ENCODE measurements at regions not wholly inside any gene's neighbourhood (a gene's known extent, or its start where the extent isn't known, plus 50 kb on each side); places are given as distances from the start of the nearest gene placed in this dataset.

DNA sequence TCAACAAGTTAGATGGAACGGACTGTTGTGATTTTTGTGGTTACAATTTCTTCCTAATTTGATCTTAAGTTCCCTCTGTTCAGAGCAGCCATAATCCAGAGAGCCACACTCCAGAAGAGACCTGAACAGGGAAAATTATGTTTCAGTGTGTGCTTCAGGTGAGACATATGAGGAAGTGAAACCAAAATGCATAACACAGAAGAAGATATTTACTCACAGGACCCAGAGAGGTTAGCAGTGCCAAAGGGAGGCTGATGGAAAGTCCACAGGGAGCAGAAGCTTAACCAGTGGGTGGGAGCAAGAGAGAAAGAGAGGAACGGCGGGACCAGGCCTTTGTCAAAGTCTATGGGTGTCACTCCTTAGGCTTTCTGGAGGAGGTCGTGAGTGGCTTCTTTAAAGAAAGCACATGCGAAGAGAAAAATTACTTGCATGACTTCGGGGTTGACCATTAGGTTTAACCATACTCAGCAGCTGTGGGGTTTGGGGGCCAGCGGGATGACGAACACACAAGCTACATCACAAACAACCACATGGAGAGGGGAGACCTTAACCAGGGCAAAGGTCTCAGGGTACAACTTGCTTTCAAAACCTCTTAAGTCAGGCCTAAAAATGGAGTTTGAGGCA, 141.4 kb downstream of the MED10 start:
- peak in 1 of 2 donors; percentile 64 for ATAC-seq (replicated peaks)
- no peak for DNase-seq
- H3K9me3 Mint-ChIP-seq: peaks cover 9 to 13% of the 10 kb centered on the region in 2 donors
- peaks cover 0 to 5% of the 10 kb centered on the region in 2 donors for H3K4me1 Mint-ChIP-seq
- no peak overlapping the region for H3K4me3 Mint-ChIP-seq
- H3K27ac Mint-ChIP-seq: no peak overlapping the region
- H3K27me3 Mint-ChIP-seq: peaks cover 7 to 10% of the 10 kb centered on the region in 2 donors
- peaks cover 2 to 4% of the 10 kb centered on the region in 2 donors for H3K36me3 Mint-ChIP-seq

DNA sequence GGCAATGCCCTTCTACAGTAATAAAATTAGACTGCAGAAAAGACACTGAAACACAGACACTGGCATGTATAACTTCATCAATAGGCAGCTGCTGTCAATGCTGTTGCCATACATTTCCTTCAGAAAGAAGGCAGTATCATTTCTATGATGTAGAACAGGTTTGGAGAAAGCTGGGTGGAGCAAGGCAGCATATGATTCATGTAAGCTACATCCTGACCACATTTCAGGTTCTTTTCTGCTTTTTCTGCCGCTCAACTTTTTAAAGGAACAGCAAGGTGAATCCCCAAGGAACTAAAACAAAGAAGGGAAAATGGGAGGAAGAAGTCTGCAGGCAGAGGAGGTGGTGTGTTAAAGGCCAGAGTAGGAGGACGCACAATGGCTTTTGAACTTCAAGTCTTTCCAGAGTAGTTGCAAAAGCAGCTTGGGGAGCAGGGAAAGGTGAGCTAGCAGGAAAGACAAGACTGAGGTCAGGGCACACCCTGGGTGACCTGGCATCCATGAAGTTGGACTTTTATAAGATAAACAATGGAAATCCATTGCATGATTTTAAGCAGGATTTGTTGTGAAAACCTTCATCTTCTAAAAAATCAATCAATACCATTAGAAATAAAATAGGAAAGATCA, 142.1 kb downstream of the MED10 start:
- Mint-ChIP-seq H3K27me3 (peaks cover 7 to 11% of the 10 kb centered on the region in 2 donors), H3K27ac (no peak overlapping the region), H3K4me3 (no peak overlapping the region), H3K36me3 (peaks cover 2 to 4% of the 10 kb centered on the region in 2 donors), H3K9me3 (peaks cover 9 to 13% of the 10 kb centered on the region in 2 donors), H3K4me1 (peaks cover 0 to 5% of the 10 kb centered on the region in 2 donors)
- no peak for DNase-seq
- ATAC-seq (replicated peaks): no peak

DNA sequence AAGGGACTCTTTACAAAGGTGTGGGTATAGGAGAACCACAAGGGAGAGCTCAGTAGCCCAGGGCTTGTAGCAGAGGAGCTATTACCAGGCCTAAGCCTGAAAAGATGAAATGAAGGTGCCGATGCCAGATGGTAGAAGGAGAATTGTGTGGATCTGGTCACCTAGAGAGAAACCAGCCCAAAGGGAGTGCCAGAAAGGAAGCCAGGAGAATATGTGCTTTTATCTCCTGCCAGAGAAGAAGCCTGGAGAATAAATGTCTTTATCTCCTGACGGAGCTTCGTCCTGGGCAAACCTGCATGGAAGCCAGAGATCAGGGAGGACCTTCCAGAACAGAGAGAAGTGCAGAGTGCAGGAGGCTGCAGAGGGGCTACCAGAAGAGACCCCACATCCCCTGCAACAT, 142.6 kb downstream of the MED10 start:
- Mint-ChIP-seq H3K27ac (no peak overlapping the region), H3K4me1 (peaks cover 0 to 5% of the 10 kb centered on the region in 2 donors), H3K4me3 (no peak overlapping the region), H3K27me3 (peaks cover 7 to 11% of the 10 kb centered on the region in 2 donors), H3K36me3 (peaks cover 2 to 4% of the 10 kb centered on the region in 2 donors), H3K9me3 (peaks cover 8 to 10% of the 10 kb centered on the region in 2 donors)
- ATAC-seq (replicated peaks) (no peak), DNase-seq (no peak)

DNA sequence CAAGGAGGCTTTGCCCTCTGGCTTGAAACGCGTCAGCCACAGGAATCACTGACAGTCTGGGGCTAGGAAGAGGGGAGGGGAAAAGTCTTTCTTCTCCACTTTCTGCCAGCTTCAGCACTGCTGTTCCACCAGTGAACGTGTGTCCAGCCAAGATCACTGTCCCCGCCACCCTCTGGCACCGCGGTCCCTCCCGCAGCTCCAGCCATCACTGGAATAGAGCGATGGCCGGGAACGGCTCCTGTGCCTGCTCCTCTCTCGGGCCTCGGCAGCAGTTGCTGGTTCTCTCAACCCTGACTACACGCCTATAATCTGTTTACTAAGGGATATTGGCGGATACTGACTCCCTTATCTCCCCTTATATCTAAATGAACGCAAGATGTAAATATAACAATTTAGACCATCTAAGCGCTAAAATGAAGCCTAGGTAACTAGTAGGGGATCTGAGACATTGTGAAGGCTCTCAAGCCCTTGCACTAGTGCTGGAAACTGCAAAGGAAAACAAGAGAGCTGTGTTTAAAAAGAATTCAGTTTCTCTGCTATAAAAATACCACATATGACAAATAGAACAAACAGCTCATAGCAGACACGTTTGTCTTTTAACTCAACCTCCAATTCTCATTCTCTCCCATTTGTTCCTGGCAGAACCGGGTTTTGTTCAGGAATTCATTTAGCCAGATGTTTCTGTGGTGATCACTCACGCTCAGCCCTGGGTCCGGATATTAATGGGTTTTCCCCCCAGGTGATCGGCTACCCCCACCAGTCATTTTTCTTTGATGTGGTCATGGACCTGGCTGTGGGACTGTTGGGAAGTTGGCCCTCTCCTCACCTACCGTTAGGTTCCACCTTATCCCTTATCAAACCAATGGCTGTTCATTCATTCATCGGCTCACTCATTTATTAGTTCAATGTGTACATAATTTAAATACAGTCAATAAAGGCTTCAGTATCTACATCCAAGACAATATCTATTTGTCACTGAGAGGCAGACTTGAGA, 149.8 kb downstream of the MED10 start:
- Mint-ChIP-seq H3K9me3 (peaks cover 0 to 2% of the 10 kb centered on the region in 2 donors), H3K27me3 (peaks cover 7 to 11% of the 10 kb centered on the region in 2 donors), H3K27ac (no peak overlapping the region), H3K4me1 (no peaks in the 10 kb centered on the region), H3K4me3 (no peak overlapping the region), H3K36me3 (no peaks in the 10 kb centered on the region)
- DNase-seq: no peak
- no peak for ATAC-seq (replicated peaks)

DNA sequence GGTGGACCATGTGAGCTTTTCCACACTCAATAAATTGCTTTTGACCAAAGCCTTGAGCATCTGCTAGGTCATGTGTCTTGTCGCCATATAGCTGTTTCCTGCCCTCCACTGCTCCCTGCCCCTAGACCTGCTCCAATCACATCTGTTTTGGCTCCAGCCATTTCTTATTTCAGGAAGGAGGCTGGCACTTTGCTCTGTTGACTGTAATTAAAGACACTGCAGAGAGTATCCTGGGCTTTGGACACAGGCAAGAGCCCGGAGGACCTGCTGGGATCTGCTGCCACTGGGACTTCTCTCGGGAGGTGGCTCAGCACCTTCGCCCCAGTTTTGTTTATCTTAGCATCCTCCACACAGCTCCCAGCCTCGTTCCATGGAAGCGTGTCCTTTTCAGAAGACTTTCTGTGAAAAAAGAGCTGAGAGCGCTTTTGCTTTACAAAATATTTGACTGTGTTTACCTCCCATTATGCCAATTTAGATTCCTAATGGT, 153.2 kb downstream of the MED10 start:
- Mint-ChIP-seq H3K36me3 (no peaks in the 10 kb centered on the region), H3K27me3 (no peaks in the 10 kb centered on the region), H3K4me3 (no peak overlapping the region), H3K4me1 (no peaks in the 10 kb centered on the region), H3K9me3 (no peaks in the 10 kb centered on the region), H3K27ac (no peak overlapping the region)
- DNase-seq: no peak
- ATAC-seq (replicated peaks): no peak

DNA sequence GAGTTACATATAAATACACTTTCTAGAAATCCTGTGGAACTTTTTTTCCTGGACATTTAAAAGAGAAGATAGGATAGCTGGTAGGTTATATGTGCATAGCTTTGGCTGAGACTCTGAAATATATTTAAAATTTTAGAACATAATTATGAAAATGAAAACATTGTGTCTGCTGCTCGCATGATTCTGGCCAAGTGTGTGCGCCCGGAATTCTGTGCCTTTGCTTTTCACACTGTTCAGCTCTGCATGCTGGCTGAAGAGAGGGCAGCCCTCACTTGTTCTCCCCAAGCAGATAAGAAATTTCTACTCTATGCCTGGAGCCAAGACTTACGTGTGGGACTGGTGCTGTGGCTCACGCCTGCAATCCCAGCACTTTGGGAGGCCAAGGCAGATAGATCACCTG, 153.9 kb downstream of the MED10 start:
- ATAC-seq (replicated peaks) (no peak), DNase-seq (no peak)
- Mint-ChIP-seq H3K9me3 (peaks cover 0 to 1% of the 10 kb centered on the region in 2 donors), H3K27ac (no peak overlapping the region), H3K4me3 (no peak overlapping the region), H3K4me1 (no peaks in the 10 kb centered on the region), H3K27me3 (no peaks in the 10 kb centered on the region), H3K36me3 (no peaks in the 10 kb centered on the region)

DNA sequence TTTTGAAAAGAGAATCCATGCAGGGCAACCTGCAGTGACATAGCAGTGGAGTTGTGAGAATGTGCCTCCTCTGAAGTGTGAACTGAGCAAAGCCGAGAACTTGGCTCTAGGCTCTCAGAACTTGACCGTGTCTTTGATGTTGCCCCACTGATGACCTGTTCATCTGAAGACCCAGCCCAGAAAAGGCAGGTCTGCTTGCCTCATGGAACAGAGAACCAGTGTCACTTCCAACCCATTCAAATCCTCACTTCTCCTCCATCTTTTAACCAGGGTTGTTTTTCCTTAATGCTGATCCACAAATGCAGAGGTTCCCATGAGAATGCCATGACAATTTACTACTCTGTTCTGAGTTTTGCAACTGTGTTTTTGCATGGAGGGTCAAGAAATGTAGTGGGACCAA, 155.4 kb downstream of the MED10 start:
- H3K27me3 Mint-ChIP-seq: no peaks in the 10 kb centered on the region
- peaks cover 0 to 2% of the 10 kb centered on the region in 2 donors for H3K9me3 Mint-ChIP-seq
- no peaks in the 10 kb centered on the region for H3K36me3 Mint-ChIP-seq
- DNase-seq (no peak), ATAC-seq (replicated peaks) (no peak)
- no peak overlapping the region for H3K4me3 Mint-ChIP-seq
- H3K27ac Mint-ChIP-seq: no peak overlapping the region
- no peaks in the 10 kb centered on the region for H3K4me1 Mint-ChIP-seq

DNA sequence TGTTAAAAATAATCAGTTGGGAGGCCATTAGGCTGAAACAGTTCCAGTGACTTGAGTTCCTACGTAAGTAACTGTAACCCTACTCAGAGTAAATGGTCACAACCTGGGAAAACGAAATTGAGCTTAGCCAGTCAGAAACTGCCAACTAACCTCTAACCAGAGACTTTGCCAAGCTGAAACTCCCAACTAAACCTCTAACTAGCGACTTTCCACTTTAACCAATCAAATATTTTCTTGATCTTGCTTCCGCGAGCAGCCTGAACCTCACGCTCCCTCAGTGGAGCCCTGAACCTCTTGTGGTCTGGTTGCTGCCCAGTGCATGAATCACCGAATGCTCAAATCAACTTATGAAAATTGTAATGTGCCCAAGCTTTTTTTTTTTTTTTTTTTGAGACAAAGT, 156.2 kb downstream of the MED10 start:
- Mint-ChIP-seq H3K27me3 (no peaks in the 10 kb centered on the region), H3K4me3 (no peak overlapping the region), H3K27ac (no peak overlapping the region), H3K4me1 (no peaks in the 10 kb centered on the region), H3K9me3 (peaks cover 0 to 2% of the 10 kb centered on the region in 2 donors), H3K36me3 (no peaks in the 10 kb centered on the region)
- DNase-seq (no peak), ATAC-seq (replicated peaks) (no peak)

DNA sequence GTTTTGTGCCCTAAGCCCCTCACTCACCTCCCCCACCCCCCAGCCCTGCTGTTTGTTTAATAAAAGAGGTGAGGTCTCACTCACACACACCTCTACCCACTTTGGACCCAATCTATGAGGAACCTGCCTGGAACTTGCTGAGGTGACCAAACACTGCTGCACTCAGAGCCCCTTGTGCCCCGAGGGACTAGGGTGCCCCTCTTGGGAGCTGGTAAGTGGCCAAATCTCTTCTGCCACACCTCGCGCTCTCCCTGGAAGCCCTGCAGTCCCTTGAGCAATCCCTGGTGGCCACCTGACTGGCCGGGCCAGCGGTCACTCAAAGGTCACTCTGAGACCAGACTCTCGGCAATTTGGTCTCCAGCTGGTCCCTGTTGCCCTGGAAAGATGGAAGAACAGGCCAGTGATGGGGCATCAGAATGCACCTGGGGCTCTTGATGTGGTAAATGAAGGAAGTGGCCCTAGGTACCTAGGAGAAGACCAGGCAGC, 157.2 kb downstream of the MED10 start:
- peaks cover 0 to 2% of the 10 kb centered on the region in 2 donors for H3K27me3 Mint-ChIP-seq
- peaks cover 0 to 2% of the 10 kb centered on the region in 2 donors for H3K9me3 Mint-ChIP-seq
- no peaks in the 10 kb centered on the region for H3K4me1 Mint-ChIP-seq
- DNase-seq (no peak), ATAC-seq (replicated peaks) (no peak)
- H3K4me3 Mint-ChIP-seq: no peak overlapping the region
- no peaks in the 10 kb centered on the region for H3K36me3 Mint-ChIP-seq
- no peak overlapping the region for H3K27ac Mint-ChIP-seq

DNA sequence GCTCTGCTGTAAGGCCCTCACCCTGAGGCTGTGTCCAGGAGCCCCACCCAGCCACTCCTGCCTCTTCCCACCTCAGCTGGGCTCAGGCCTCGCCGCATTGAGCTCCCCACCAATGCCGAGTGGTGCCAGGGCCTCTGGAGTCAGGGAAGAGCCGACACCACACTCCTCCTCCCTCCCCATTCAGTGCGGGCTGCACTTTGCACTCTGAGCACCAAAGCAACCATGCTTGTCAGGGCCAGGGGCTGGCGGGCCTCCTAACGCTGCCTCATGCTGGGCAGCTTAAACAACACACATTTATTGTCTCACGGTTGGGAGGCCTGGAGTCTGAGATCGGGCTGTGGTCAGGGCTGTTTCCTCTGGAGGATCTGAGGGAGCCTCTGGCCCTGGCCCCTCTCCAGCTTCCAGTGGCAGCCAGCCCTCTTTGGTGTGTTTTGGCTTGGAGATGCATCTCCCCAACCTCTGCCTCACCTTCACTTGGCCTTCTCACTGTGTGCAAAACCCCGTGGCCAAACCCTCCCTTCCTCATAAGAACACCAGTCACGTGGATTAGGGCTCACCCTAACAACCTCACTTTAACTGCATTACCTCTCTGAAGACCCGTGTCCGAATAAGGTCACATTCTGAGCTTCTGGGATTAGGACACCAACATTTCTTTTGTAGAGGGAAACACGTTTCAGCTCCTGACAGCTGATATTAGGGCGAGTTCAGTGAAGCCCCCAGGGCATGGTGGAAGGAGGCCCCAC, 157.8 kb downstream of the MED10 start:
- Mint-ChIP-seq H3K27me3 (peaks cover 0 to 5% of the 10 kb centered on the region in 2 donors), H3K4me3 (no peak overlapping the region), H3K4me1 (no peaks in the 10 kb centered on the region), H3K9me3 (peaks cover 0 to 2% of the 10 kb centered on the region in 2 donors), H3K27ac (no peak overlapping the region), H3K36me3 (no peaks in the 10 kb centered on the region)
- no peak for ATAC-seq (replicated peaks)
- no peak for DNase-seq

DNA sequence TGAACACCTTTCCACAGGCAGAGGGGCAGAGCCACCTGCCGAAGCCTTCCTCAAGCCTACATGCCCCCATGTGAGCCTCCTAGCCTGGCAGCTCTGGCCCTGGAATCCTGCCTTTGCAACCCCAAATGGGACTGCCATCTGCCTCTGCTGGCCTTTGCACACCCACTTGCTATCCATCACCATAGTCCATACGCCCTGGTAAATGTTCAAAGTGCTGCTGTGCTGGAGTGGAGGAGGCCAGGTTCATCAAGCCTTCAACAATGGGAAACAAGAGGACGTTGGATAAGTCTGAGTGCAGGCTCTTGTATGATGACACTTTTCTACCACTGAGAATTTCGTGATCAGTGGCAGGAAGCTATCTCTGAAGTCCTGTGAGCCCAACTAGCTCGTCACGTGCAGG, 159.8 kb downstream of the MED10 start:
- Mint-ChIP-seq H3K4me3 (no peak overlapping the region), H3K9me3 (peaks cover 0 to 2% of the 10 kb centered on the region in 2 donors), H3K36me3 (no peaks in the 10 kb centered on the region), H3K27ac (no peak overlapping the region), H3K27me3 (peaks cover 0 to 5% of the 10 kb centered on the region in 2 donors), H3K4me1 (no peaks in the 10 kb centered on the region)
- no peak for ATAC-seq (replicated peaks)
- no peak for DNase-seq

DNA sequence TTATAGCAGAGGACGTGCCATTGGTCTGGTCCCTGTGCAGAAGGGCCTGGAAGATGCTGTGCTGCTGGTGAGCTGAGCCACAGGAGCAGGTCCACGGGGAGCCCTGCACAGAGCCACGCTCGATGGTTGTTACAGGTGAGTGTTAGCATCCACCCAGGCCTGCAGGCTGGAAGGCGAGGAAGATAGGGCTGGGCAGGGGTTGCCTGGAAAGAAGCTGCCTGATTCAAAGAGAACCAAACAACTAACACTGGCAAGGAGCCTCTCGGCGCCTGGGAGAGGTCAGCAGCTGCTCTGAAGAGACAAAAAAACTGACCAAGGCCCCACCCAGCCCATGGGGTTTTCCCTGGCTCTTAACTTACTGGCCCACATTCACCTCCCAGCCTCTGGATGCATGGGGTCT, 160.2 kb downstream of the MED10 start:
- DNase-seq (no peak), ATAC-seq (replicated peaks) (no peak)
- Mint-ChIP-seq H3K27ac (no peak overlapping the region), H3K27me3 (peaks cover 0 to 5% of the 10 kb centered on the region in 2 donors), H3K36me3 (no peaks in the 10 kb centered on the region), H3K9me3 (peaks cover 0 to 2% of the 10 kb centered on the region in 2 donors), H3K4me1 (no peaks in the 10 kb centered on the region), H3K4me3 (no peak overlapping the region)

DNA sequence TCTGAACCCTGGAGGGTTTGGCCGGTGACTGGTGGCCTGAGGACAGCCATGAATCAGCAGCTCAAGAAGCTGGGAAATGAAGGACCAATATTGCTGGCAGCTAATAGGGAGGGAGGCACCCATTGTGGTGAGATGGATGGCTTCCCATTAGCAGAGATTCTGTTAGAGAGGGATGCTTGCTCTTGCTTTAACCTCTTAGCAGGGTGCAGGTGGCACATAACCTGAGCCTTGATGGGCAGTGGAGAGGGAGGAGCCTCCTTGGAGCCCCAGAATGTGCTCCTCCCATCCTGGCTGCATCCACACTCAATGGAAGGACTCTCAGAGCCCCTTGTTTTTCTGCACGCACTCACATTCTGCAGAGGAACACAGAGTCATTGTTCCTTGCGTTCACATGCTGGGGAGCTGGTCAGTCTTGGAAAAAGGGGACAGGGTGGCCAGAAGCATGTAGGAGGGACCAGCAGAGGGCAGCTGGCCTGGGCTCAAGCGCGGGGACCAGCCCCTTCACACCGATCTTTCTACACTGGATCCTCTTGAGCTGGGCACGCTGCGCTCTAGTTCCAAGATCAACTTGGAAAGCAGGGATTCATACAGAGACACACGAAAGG, 161.8 kb downstream of the MED10 start:
- no peaks in the 10 kb centered on the region for H3K4me1 Mint-ChIP-seq
- no peak for ATAC-seq (replicated peaks)
- DNase-seq: no peak
- H3K27me3 Mint-ChIP-seq: peaks cover 0 to 5% of the 10 kb centered on the region in 2 donors
- H3K9me3 Mint-ChIP-seq: peaks cover 7 to 8% of the 10 kb centered on the region in 2 donors
- no peaks in the 10 kb centered on the region for H3K36me3 Mint-ChIP-seq
- H3K4me3 Mint-ChIP-seq: no peak overlapping the region
- H3K27ac Mint-ChIP-seq: no peak overlapping the region
